K562 (cell line): ENCODE measurements at regions not wholly inside any gene's neighbourhood (a gene's known extent, or its start where the extent isn't known, plus 50 kb on each side); places are given as distances from the start of the nearest gene placed in this dataset.

Experiments
- CCNT2 ChIP-seq: IDR thresholded peaks from 2 replicates; pipeline ENCODE4 v1.6.1; 2011; ENCODE audit warnings: borderline replicate concordance, low read depth, mild to moderate bottlenecking, moderate library complexity, mixed read lengths, low read length; ENCODE audit not compliant: insufficient read length; ENCODE audit errors: extremely low read depth
- CREB3 ChIP-seq: fragments of 450-650 bp; conservative IDR thresholded peaks from 2 replicates; pipeline ENCODE4 v1.6.1; 2016; ENCODE audit warnings: missing genetic modification characterization, low read depth, mild to moderate bottlenecking, missing compliant biosample characterization, moderate library complexity
- FOXK2 ChIP-seq, 2 experiments: fragments of 450-650 bp; IDR thresholded peaks in 1 of 2; conservative IDR thresholded peaks in 1 of 2; 2 replicates each; pipeline ENCODE4 v1.6.1; 2016; ENCODE audit warnings: low read depth in 2 of 2, mild to moderate bottlenecking in 1 of 2
- HOXB6 ChIP-seq: fragments of 250-450 bp; sonication (Bioruptor Pico); IDR thresholded peaks from 2 replicates; pipeline ENCODE4 v1.5.1; 2022; ENCODE audit warnings: mild to moderate bottlenecking, borderline replicate concordance
- KLF16 ChIP-seq: IDR thresholded peaks from 2 replicates; pipeline ENCODE4 v1.6.1; 2016; ENCODE audit warnings: antibody characterized with exemption
- L3MBTL2 ChIP-seq: fragments of 450-650 bp; IDR thresholded peaks from 2 replicates; pipeline ENCODE4 v1.6.1; 2016; ENCODE audit warnings: mild to moderate bottlenecking, moderate library complexity
- NFIX ChIP-seq: fragments of 250-450 bp; sonication (Bioruptor Pico); IDR thresholded peaks from 2 replicates; pipeline ENCODE4 v1.4.0; 2020; ENCODE audit warnings: low read depth, mild to moderate bottlenecking, moderate library complexity
- PHF20 ChIP-seq: fragments of 450-650 bp; IDR thresholded peaks from 2 replicates; pipeline ENCODE4 v1.6.1; 2018; ENCODE audit not compliant: partially characterized antibody
- SIN3A ChIP-seq, 2 experiments: fragments of 150-350 bp in 1 of 2; IDR thresholded peaks; 2 replicates each; pipeline ENCODE4 v1.6.1; 2011 to 2016; ENCODE audit warnings: borderline replicate concordance in 2 of 2, low read depth in 2 of 2, low read length in 2 of 2, mild to moderate bottlenecking in 2 of 2, moderate library complexity in 2 of 2; ENCODE audit not compliant: control insufficient read depth in 1 of 2
- SRSF1 ChIP-seq: fragments of 200-400 bp; formaldehyde crosslinking; IDR thresholded peaks from 2 replicates; pipeline ENCODE4 v1.6.1; 2017; ENCODE audit warnings: mild to moderate bottlenecking, low read depth, low read length, moderate library complexity
- TCFL5 ChIP-seq: fragments of 250-450 bp; sonication (Bioruptor Pico); conservative IDR thresholded peaks from 2 replicates; pipeline ENCODE4 v1.6.1; 2021; ENCODE audit warnings: mild to moderate bottlenecking, moderate library complexity, matching md5 sums
- TEAD1 ChIP-seq, 2 experiments: fragments of 450-650 bp in 1 of 2; sonication (generic) in 1 of 2; formaldehyde crosslinking; IDR thresholded peaks; 2 replicates each; pipeline versions ENCODE4 v1.4.0 to v1.8.0; 2020 to 2022; ENCODE audit warnings: mild to moderate bottlenecking in 2 of 2, missing genetic modification reagents in 1 of 2
- TSC22D4 ChIP-seq: fragments of 450-650 bp; IDR thresholded peaks from 2 replicates; pipeline ENCODE4 v1.6.1; 2016; ENCODE audit warnings: missing genetic modification characterization, missing biosample characterization, control low read depth
- ZNF140 ChIP-seq: fragments of 250-450 bp; sonication (Bioruptor Pico); IDR thresholded peaks from 2 replicates; pipeline ENCODE4 v1.8.0; 2021; ENCODE audit warnings: moderate library complexity, mild to moderate bottlenecking, inconsistent platforms
- ZNF766 ChIP-seq: fragments of 200-800 bp; sonication (Bioruptor generic); conservative IDR thresholded peaks from 2 replicates; pipeline ENCODE4 v1.6.1; 2016; ENCODE audit warnings: missing genetic modification characterization, missing compliant biosample characterization
- TF ChIP-seq, protein P1 (sequence below): fragments of 450-650 bp; IDR thresholded peaks from 2 replicates; pipeline ENCODE4 v1.6.1; 2018; ENCODE audit warnings: mild to moderate bottlenecking, low read depth; ENCODE audit not compliant: partially characterized antibody
- TF ChIP-seq, protein P2 (sequence below), 3 experiments: fragments of 200-800 bp in 1 of 3; sonication (Bioruptor generic) in 1 of 3; sonication (generic) in 1 of 3; formaldehyde crosslinking in 1 of 3; IDR thresholded peaks; 2 replicates each; pipeline versions ENCODE4 v1.6.1 to v1.8.0; 2016 to 2022; ENCODE audit warnings: mild to moderate bottlenecking in 2 of 3, missing compliant biosample characterization in 2 of 3, missing genetic modification characterization in 2 of 3, missing genetic modification reagents in 1 of 3
- TF ChIP-seq, protein P3 (sequence below): fragments of 450-650 bp; IDR thresholded peaks from 2 replicates; pipeline ENCODE4 v1.6.1; 2016; ENCODE audit warnings: antibody characterized with exemption
- TF ChIP-seq, protein P4 (sequence below): sonication (generic); formaldehyde crosslinking; IDR thresholded peaks from 2 replicates; pipeline ENCODE4 v1.8.0; 2022; ENCODE audit warnings: mild to moderate bottlenecking, missing genetic modification reagents

DNA sequence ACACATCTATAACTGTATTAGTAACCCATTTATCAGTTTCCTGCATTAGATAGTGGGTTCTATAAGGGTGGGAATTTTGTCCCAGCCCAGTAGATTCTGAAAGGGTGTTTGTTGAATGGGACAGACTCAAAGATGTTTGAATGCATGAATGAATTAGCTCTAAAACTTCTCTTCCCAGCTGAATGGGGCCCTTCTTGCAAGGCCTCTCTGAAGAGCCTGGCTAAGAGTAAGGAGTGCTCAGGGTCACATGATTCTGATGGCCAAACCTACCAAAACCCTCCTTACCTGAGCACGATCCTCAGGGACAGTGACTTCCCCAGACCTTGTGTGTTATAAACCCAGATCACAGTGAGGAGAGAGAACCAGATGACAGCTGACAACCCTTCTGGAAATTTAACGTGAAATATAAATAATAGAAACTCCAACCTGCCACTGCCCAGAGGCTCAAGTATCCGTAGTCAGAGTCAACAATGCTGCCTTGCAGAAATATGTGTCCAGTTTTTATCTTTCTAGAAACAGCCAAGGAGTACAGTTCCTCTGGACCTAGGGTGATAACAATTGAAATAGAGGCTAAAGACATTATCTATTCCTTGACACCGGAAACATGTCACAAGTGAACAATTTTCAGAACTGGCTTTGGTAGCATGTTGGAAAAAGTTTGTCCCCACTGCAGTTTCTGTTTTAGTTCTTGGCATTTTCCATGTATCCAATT, 268.9 kb upstream of the MAF start (continued):
- TF ChIP-seq CREB3 (tag) (peak; percentile 73), PHF20 (no peak), L3MBTL2 (peak; percentile 87; the same call in 1 of the 2 replicates), CCNT2 (peak; percentile 99), ZNF140 (CRISPR knock-in tag) (no peak), TCFL5 (CRISPR knock-in tag) (no peak; the same call in 1 of the 2 replicates), KLF16 (peak; percentile 94), TSC22D4 (tag) (no peak), ZNF766 (CRISPR knock-in tag) (peak; percentile 93), SIN3A (IDR thresholded peaks at IDR 0.05; ENCODE audit: borderline replicate concordance in 2 of 2, control insufficient read depth in 1 of 2, low read depth in 2 of 2, low read length in 2 of 2) (no peak), FOXK2 (conservative IDR thresholded peaks at IDR 0.05 in 1 of 2, IDR thresholded peaks at IDR 0.05 in 1 of 2; ENCODE audit: low read depth in 2 of 2) (peak; percentile 37 to 67; a peak in 3 of 4 replicates), NFIX (no peak; the same call in 1 of the 2 replicates), SRSF1 (no peak), HOXB6 (no peak), TEAD1 (CRISPR knock-in tag; IDR thresholded peaks at IDR 0.05) (peak in 1 of 2 experiments; percentile 77; a peak in 1 of 4 replicates)
- TF ChIP-seq, protein P1, sequence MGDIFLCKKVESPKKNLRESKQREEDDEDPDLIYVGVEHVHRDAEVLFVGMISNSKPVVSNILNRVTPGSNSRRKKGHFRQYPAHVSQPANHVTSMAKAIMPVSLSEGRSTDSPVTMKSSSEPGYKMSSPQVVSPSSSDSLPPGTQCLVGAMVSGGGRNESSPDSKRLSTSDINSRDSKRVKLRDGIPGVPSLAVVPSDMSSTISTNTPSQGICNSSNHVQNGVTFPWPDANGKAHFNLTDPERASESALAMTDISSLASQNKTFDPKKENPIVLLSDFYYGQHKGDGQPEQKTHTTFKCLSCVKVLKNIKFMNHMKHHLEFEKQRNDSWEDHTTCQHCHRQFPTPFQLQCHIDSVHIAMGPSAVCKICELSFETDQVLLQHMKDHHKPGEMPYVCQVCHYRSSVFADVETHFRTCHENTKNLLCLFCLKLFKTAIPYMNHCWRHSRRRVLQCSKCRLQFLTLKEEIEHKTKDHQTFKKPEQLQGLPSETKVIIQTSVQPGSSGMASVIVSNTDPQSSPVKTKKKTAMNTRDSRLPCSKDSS = no peak
- TF ChIP-seq, protein P2, sequence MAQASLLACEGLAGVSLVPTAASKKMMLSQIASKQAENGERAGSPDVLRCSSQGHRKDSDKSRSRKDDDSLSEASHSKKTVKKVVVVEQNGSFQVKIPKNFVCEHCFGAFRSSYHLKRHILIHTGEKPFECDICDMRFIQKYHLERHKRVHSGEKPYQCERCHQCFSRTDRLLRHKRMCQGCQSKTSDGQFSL (CRISPR knock-in tag; IDR thresholded peaks at IDR 0.05) = no peak
- TF ChIP-seq, protein P2 (tag; IDR thresholded peaks at IDR 0.05) = no peak
- TF ChIP-seq, protein P3, sequence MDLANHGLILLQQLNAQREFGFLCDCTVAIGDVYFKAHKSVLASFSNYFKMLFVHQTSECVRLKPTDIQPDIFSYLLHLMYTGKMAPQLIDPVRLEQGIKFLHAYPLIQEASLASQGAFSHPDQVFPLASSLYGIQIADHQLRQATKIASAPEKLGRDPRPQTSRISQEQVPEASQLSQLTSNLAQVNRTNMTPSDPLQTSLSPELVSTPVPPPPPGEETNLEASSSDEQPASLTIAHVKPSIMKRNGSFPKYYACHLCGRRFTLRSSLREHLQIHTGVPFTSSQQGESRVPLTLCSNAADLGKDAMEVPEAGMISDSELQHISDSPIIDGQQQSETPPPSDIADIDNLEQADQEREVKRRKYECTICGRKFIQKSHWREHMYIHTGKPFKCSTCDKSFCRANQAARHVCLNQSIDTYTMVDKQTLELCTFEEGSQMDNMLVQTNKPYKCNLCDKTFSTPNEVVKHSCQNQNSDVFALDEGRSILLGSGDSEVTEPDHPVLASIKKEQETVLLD = no peak
- TF ChIP-seq, protein P4, sequence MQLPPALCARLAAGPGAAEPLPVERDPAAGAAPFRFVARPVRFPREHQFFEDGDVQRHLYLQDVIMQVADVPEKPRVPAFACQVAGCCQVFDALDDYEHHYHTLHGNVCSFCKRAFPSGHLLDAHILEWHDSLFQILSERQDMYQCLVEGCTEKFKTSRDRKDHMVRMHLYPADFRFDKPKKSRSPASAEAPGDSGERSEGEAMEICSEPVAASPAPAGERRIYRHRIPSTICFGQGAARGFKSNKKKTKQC (CRISPR knock-in tag) = no peak
